H9 (cell line): ENCODE measurements at regions not wholly inside any gene's neighbourhood (a gene's known extent, or its start where the extent isn't known, plus 50 kb on each side); places are given as distances from the start of the nearest gene placed in this dataset.

Source experiments
- DNase-seq: peaks from one replicate; pipeline ENCODE4 v3.0.0-alpha.2; 2017
- H2AFZ ChIP-seq: one replicate; pipeline ENCODE4 v1.6.1; 2013; ENCODE audit warnings: mild to moderate bottlenecking, low read length, control low read depth, moderate library complexity
- H2AK5ac ChIP-seq: 2 replicates; pipeline ENCODE4 v1.6.1; 2013; ENCODE audit warnings: low read length, control low read depth, mixed read lengths; ENCODE audit not compliant: insufficient read length
- H2BK120ac ChIP-seq: one replicate; pipeline ENCODE4 v1.6.1; 2013; ENCODE audit warnings: low read depth, mild to moderate bottlenecking, low read length, control low read depth, inconsistent platforms; ENCODE audit not compliant: poor library complexity, severe bottlenecking
- H2BK12ac ChIP-seq: 2 replicates; pipeline ENCODE4 v1.6.1; 2013; ENCODE audit warnings: low read length, control low read depth, mixed read lengths, low read depth; ENCODE audit not compliant: insufficient read length
- H2BK15ac ChIP-seq: 2 replicates; pipeline ENCODE4 v1.6.1; 2013; ENCODE audit warnings: low read depth, low read length, control low read depth
- H2BK20ac ChIP-seq: one replicate; pipeline ENCODE4 v1.6.1; 2013; ENCODE audit warnings: low read depth, mild to moderate bottlenecking, low read length, control low read depth, inconsistent platforms; ENCODE audit not compliant: poor library complexity, severe bottlenecking
- H2BK5ac ChIP-seq: 2 replicates; pipeline ENCODE4 v1.6.1; 2013; ENCODE audit warnings: low read length, control low read depth, mixed read lengths; ENCODE audit not compliant: insufficient read length
- H3K14ac ChIP-seq: 2 replicates; pipeline ENCODE4 v1.6.1; 2013; ENCODE audit warnings: low read length, control low read depth; ENCODE audit not compliant: insufficient read depth
- H3K18ac ChIP-seq: 2 replicates; pipeline ENCODE4 v1.6.1; 2013; ENCODE audit warnings: low read depth, mild to moderate bottlenecking, mixed read lengths, low read length, control low read depth; ENCODE audit not compliant: insufficient read length
- H3K23ac ChIP-seq: 2 replicates; pipeline ENCODE4 v1.6.1; 2013; ENCODE audit warnings: low read length, control low read depth, mixed read lengths, low read depth; ENCODE audit not compliant: insufficient read length
- H3K23me2 ChIP-seq: 2 replicates; pipeline ENCODE4 v1.6.1; 2013; ENCODE audit warnings: low read depth, mild to moderate bottlenecking, mixed read lengths, low read length, control low read depth; ENCODE audit not compliant: insufficient read length, poor library complexity, severe bottlenecking
- H3K27ac ChIP-seq: 2 replicates; pipeline ENCODE4 v1.5.1; 2013; ENCODE audit warnings: low read length, control low read depth, mixed read lengths, low read depth; ENCODE audit not compliant: insufficient read length
- H3K27me3 ChIP-seq: 2 replicates; pipeline ENCODE4 v1.6.1; 2013; ENCODE audit warnings: low read length, control low read depth, inconsistent platforms; ENCODE audit not compliant: insufficient read depth
- H3K4ac ChIP-seq: 2 replicates; pipeline ENCODE4 v1.6.1; 2013; ENCODE audit warnings: low read depth, mild to moderate bottlenecking, control low read depth, inconsistent platforms, low read length, moderate library complexity
- H3K4me1 ChIP-seq: 2 replicates; pipeline ENCODE4 v1.6.1; 2013; ENCODE audit warnings: low read length, control low read depth, inconsistent platforms; ENCODE audit not compliant: insufficient read depth
- H3K4me2 ChIP-seq: 2 replicates; pipeline ENCODE4 v1.6.1; 2013; ENCODE audit warnings: low read length, control low read depth, mixed read lengths; ENCODE audit not compliant: insufficient read length, insufficient read depth
- H3K56ac ChIP-seq: 2 replicates; pipeline ENCODE4 v1.6.1; 2013; ENCODE audit warnings: low read depth, mild to moderate bottlenecking, mixed read lengths, low read length, control low read depth; ENCODE audit not compliant: insufficient read length
- H3K79me1 ChIP-seq: 2 replicates; pipeline ENCODE4 v1.6.1; 2013; ENCODE audit warnings: low read depth, mild to moderate bottlenecking, moderate library complexity, low read length, control low read depth, inconsistent platforms; ENCODE audit not compliant: insufficient read depth, poor library complexity, severe bottlenecking
- H3K79me2 ChIP-seq: 2 replicates; pipeline ENCODE4 v1.6.1; 2013; ENCODE audit warnings: low read length, control low read depth, inconsistent platforms; ENCODE audit not compliant: insufficient read depth
- H3K9ac ChIP-seq: 2 replicates; pipeline ENCODE4 v1.6.1; 2013; ENCODE audit warnings: low read length, control low read depth, mixed read lengths; ENCODE audit not compliant: insufficient read length; ENCODE audit errors: extremely low read depth
- H3K9me3 ChIP-seq: one replicate; pipeline ENCODE4 v1.6.1; 2013; ENCODE audit warnings: low read depth, low read length, inconsistent platforms; ENCODE audit not compliant: control insufficient read depth
- H3T11ph ChIP-seq: one replicate; pipeline ENCODE4 v1.6.1; 2013; ENCODE audit warnings: mild to moderate bottlenecking, low read length, control low read depth, inconsistent platforms
- H4K20me1 ChIP-seq: one replicate; pipeline ENCODE4 v1.6.1; 2013; ENCODE audit not compliant: control insufficient read depth, insufficient read length, insufficient read depth
- H4K5ac ChIP-seq: 2 replicates; pipeline ENCODE4 v1.6.1; 2013; ENCODE audit warnings: low read depth, mild to moderate bottlenecking, mixed read lengths, low read length, control low read depth; ENCODE audit not compliant: insufficient read length
- H4K8ac ChIP-seq: replicated peaks from 2 replicates; pipeline ENCODE4 v1.6.1; 2013; ENCODE audit warnings: low read length, control low read depth, mixed read lengths, low read depth; ENCODE audit not compliant: insufficient read length
- H4K91ac ChIP-seq: 2 replicates; pipeline ENCODE4 v1.6.1; 2013; ENCODE audit warnings: low read depth, mild to moderate bottlenecking, moderate library complexity, mixed read lengths, low read length, control low read depth; ENCODE audit not compliant: insufficient read length
- H3K27ac Mint-ChIP-seq, 3 experiments: 2 replicates in 2 of 3; 3 replicates in 1 of 3; pipeline ENCODE4 v1.8.0; 2020 to 2021; ENCODE audit warnings: mixed read lengths in 3 of 3, mild to moderate bottlenecking in 1 of 3, moderate library complexity in 1 of 3
- H3K27me3 Mint-ChIP-seq: 2 replicates; pipeline ENCODE4 v1.8.0; 2021; ENCODE audit warnings: low read depth, mild to moderate bottlenecking, moderate library complexity, mixed read lengths
- H3K36me3 Mint-ChIP-seq, 3 experiments: 2 replicates in 2 of 3; 3 replicates in 1 of 3; pipeline ENCODE4 v1.8.0; 2020 to 2021; ENCODE audit warnings: low read depth in 3 of 3, mixed read lengths in 3 of 3; ENCODE audit not compliant: insufficient read depth in 1 of 3
- H3K4me1 Mint-ChIP-seq, 2 experiments: 2 replicates each; pipeline ENCODE4 v1.8.0; 2020; ENCODE audit warnings: mixed read lengths in 2 of 2
- H3K4me3 Mint-ChIP-seq, 2 experiments: 2 replicates in 1 of 2; 3 replicates in 1 of 2; pipeline ENCODE4 v1.8.0; 2020 to 2021; ENCODE audit warnings: mild to moderate bottlenecking in 2 of 2, mixed read lengths in 2 of 2, moderate library complexity in 1 of 2
- H3K9me3 Mint-ChIP-seq, 2 experiments: 2 replicates in 1 of 2; 3 replicates in 1 of 2; pipeline ENCODE4 v1.8.0; 2020; ENCODE audit warnings: mild to moderate bottlenecking in 2 of 2, mixed read lengths in 2 of 2, moderate library complexity in 1 of 2
- CTCF ChIP-seq: fragments of 200-600 bp; sonication (generic); conservative IDR thresholded peaks from 3 replicates; pipeline ENCODE4 v1.8.0; 2021; ENCODE audit warnings: antibody characterized with exemption, mild to moderate bottlenecking
- WGBS: extraction: QIAGEN DNeasy Blood & Tissue Kit; methylation state at CpG from one replicate; pipeline ENCODE4 v1.1.7; 2013; ENCODE audit warnings: missing lambda C conversion rate, low lambda C conversion rate, mixed read lengths; ENCODE audit not compliant: insufficient read length; ENCODE audit errors: extremely low coverage; 5-methylcytosine and 5-hydroxymethylcytosine counted together

GRCh38 chr2:45334205-45334604 is 276.9 kb downstream of the SRBD1 start:
- no peaks in the 10 kb centered on the region for H3K27me3 Mint-ChIP-seq
- no peak overlapping the region for H4K91ac ChIP-seq
- H4K20me1 ChIP-seq: no peaks in the 10 kb centered on the region
- no peak overlapping the region for H2BK5ac ChIP-seq
- WGBS: no CpG with 5 or more reads among the region's 17 CpGs
- H3K9me3 ChIP-seq: no peaks in the 10 kb centered on the region
- H3K9ac ChIP-seq: no peak overlapping the region
- no peaks in the 10 kb centered on the region for H3K9me3 Mint-ChIP-seq
- H3T11ph ChIP-seq: no peak overlapping the region
- no peak overlapping the region for H2BK120ac ChIP-seq
- H3K79me1 ChIP-seq: no peaks in the 10 kb centered on the region
- no peak overlapping the region for H2BK20ac ChIP-seq
- H3K56ac ChIP-seq: no peak overlapping the region
- no peak overlapping the region for H3K23ac ChIP-seq
- H3K4me3 Mint-ChIP-seq: no peak overlapping the region
- H2AK5ac ChIP-seq: no peak overlapping the region
- H2AFZ ChIP-seq: no peak overlapping the region
- no peak overlapping the region for H3K27ac Mint-ChIP-seq
- no peak overlapping the region for H2BK15ac ChIP-seq
- no peak overlapping the region for H3K4ac ChIP-seq
- no peak overlapping the region for H3K4me2 ChIP-seq
- no peaks in the 10 kb centered on the region for H3K23me2 ChIP-seq
- no peak overlapping the region for H3K18ac ChIP-seq
- peaks cover 15 to 19% of the 10 kb centered on the region in 2 experiments for H3K4me1 Mint-ChIP-seq
- H3K79me2 ChIP-seq: no peaks in the 10 kb centered on the region
- no peaks in the 10 kb centered on the region for H3K4me1 ChIP-seq
- H4K8ac ChIP-seq: no peak overlapping the region
- DNase-seq: no peak
- no peak for TF ChIP-seq CTCF
- H3K27me3 ChIP-seq: no peaks in the 10 kb centered on the region
- H4K5ac ChIP-seq: no peak overlapping the region
- H2BK12ac ChIP-seq: no peak overlapping the region
- no peak overlapping the region for H3K27ac ChIP-seq
- no peak overlapping the region for H3K14ac ChIP-seq
- peaks cover 0 to 2% (median 0%) of the 10 kb centered on the region in 3 experiments; a peak in 2 of 7 replicates for H3K36me3 Mint-ChIP-seq
